HepG2 (cell line): ENCODE measurements at regions not wholly inside any gene's neighbourhood (a gene's known extent, or its start where the extent isn't known, plus 50 kb on each side); places are given as distances from the start of the nearest gene placed in this dataset.

ENCODE experiments used
- ATAC-seq: fragments of 200-7000 bp; cut with Tn5 transposase; 3 replicates; pipeline ENCODE4 v1.9.1; 2020; ENCODE audit warnings: mild to moderate bottlenecking, moderate library complexity
- BruUV-seq: library from RNA; stranded (reverse); fragments of 400-500 nt; replicated peaks from 2 replicates; lab custom pipeline; 2021; lab: Mats Ljungman, UMichigan
- CTCF ChIA-PET: fragments of 300-600 bp; formaldehyde crosslinking; extraction: SDS; loops from one replicate; lab custom pipeline; 2021; ENCODE audit warnings: low total read pairs, inconsistent platforms, low intra/inter-chr PET ratio; lab: Yijun Ruan, JAX
- POLR2A ChIA-PET: fragments of 350-600 bp; sonication (Branson Sonifier 250); formaldehyde crosslinking; loops from one replicate; lab custom pipeline; 2020; ENCODE audit warnings: antibody characterized with exemption, inconsistent platforms; lab: Yijun Ruan, JAX
- DNase-seq: peaks from one replicate; pipeline ENCODE4 v3.0.0-alpha.2; 2015; ENCODE audit warnings: low spot score
- FAIRE-seq: peaks from 3 replicates; lab custom pipeline; 2011; peaks lifted over from hg19 to GRCh38; lab: Jason Lieb, UNC
- H2AFZ ChIP-seq: one replicate; pipeline ENCODE4 v1.6.1; 2011; ENCODE audit warnings: low read length, inconsistent platforms
- H3K27ac ChIP-seq: fragments of 300-600 bp; 3 replicates; pipeline ENCODE4 v1.8.0; 2011; ENCODE audit warnings: mixed run types, mild to moderate bottlenecking, mixed read lengths, low read length, inconsistent platforms; ENCODE audit not compliant: insufficient read depth; ENCODE audit errors: extremely low read length
- H3K27me3 ChIP-seq, 2 experiments: fragments of 200-600 bp in 1 of 2; 2 replicates in 1 of 2; 3 replicates in 1 of 2; pipeline versions ENCODE4 v1.6.0 to v1.8.0; 2011; ENCODE audit warnings: low read length in 2 of 2, mild to moderate bottlenecking in 2 of 2, moderate library complexity in 2 of 2, inconsistent platforms in 1 of 2; ENCODE audit not compliant: insufficient read depth in 2 of 2, control insufficient read depth in 1 of 2
- H3K36me3 ChIP-seq, 2 experiments: fragments of 200-600 bp in 1 of 2; replicated peaks in 1 of 2; 2 replicates in 1 of 2; 3 replicates in 1 of 2; pipeline versions ENCODE4 v1.5.1 to v1.8.0; 2011; ENCODE audit warnings: low read length in 2 of 2, inconsistent platforms in 1 of 2; ENCODE audit not compliant: insufficient read depth in 2 of 2, control insufficient read depth in 1 of 2
- H3K4me1 ChIP-seq: 2 replicates; pipeline ENCODE4 v1.5.1; 2012; ENCODE audit warnings: low read length, inconsistent platforms; ENCODE audit not compliant: insufficient read depth
- H3K4me2 ChIP-seq: 2 replicates; pipeline ENCODE4 v1.6.0; 2011; ENCODE audit warnings: low read depth, low read length, inconsistent platforms
- H3K4me3 ChIP-seq, 3 experiments: fragments of 200-600 bp in 1 of 3; sonication (generic), shearing (Covaris generic) in 1 of 3; replicated peaks in 1 of 3; 2 replicates each; pipeline ENCODE4 v1.5.1; 2011 to 2016; ENCODE audit warnings: low read length in 3 of 3, inconsistent platforms in 2 of 3, low read depth in 2 of 3, mild to moderate bottlenecking in 2 of 3, control low read depth in 1 of 3, mixed read lengths in 1 of 3; ENCODE audit not compliant: insufficient read depth in 1 of 3
- H3K79me2 ChIP-seq: one replicate; pipeline ENCODE4 v1.6.1; 2011; ENCODE audit warnings: low read length, inconsistent platforms; ENCODE audit not compliant: insufficient read depth
- H3K9ac ChIP-seq: 2 replicates; pipeline ENCODE4 v1.6.0; 2011; ENCODE audit warnings: mild to moderate bottlenecking, low read depth, low read length, inconsistent platforms; ENCODE audit not compliant: insufficient read depth
- H3K9me3 ChIP-seq: 2 replicates; pipeline ENCODE4 v1.5.1; 2012; ENCODE audit warnings: mild to moderate bottlenecking, low read length
- H4K20me1 ChIP-seq: 2 replicates; pipeline ENCODE4 v1.6.0; 2011; ENCODE audit warnings: inconsistent platforms, mild to moderate bottlenecking, low read length, moderate library complexity; ENCODE audit not compliant: insufficient read depth
- HIVEP1 ChIP-seq: sonication (generic); formaldehyde crosslinking; IDR thresholded peaks from 2 replicates; pipeline ENCODE4 v1.4.0; 2020; ENCODE audit warnings: mild to moderate bottlenecking, missing genetic modification reagents
- ZNF670 ChIP-seq: sonication (generic); formaldehyde crosslinking; IDR thresholded peaks from 2 replicates; pipeline ENCODE4 v1.8.0; 2022; ENCODE audit warnings: mild to moderate bottlenecking, missing genetic modification reagents, borderline replicate concordance
- WGBS: methylation state at CpG from one replicate; pipeline ENCODE4 v1.1.6; 2017; ENCODE audit warnings: low lambda C conversion rate; 5-methylcytosine and 5-hydroxymethylcytosine counted together
- in situ Hi-C: cut with HindIII; loops from 2 replicates; pipeline ENCODE4 v1.10.0; 2017; ENCODE audit warnings: low pct_unique_long_range_greater_than_20kb; ENCODE audit not compliant: extremely low pct_ligation_motif_present
- intact Hi-C: fragments of 100-400 bp; cut with micrococcal nuclease; formaldehyde crosslinking; loops from one replicate; pipeline ENCODE4 v1.10.0; 2022; ENCODE audit not compliant: unreplicated experiment
- TF ChIP-seq, protein P1 (sequence below), 2 experiments: sonication (generic) in 1 of 2; formaldehyde crosslinking in 1 of 2; IDR thresholded peaks; 2 replicates each; pipeline versions ENCODE4 v1.6.1 to v1.9.0; 2014 to 2022; ENCODE audit warnings: antibody characterized with exemption in 1 of 2, borderline replicate concordance in 1 of 2, inconsistent platforms in 1 of 2, low read depth in 1 of 2, missing genetic modification reagents in 1 of 2

DNA sequence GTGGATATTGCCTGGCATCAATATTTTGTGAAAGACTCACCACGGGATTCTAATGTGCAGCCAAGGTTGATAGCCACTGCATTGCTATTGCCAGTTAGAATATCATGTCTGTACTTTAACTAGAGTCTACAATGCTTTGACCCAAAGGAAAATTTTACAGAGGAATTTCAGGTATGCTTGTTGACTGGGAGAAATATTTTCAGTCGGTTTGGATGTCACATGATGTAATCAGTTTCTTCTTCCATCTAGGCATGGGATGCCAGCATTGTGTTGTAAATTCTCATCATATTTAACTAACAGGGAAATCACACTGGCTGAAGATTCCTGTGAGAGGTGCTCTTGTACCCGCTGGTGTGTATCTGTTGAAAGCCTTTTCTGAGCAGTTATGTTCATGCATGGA lies 508.9 kb upstream of the ADAMTS9 start:
- no peak for DNase-seq
- POLR2A ChIA-PET, result no interaction called here
- Histone ChIP-seq H3K36me3 (no peaks in the 10 kb centered on the region), H2AFZ (no peak overlapping the region), H3K4me1 (no peaks in the 10 kb centered on the region), H3K9me3 (no peaks in the 10 kb centered on the region), H3K79me2 (no peaks in the 10 kb centered on the region), H3K27me3 (no peaks in the 10 kb centered on the region), H3K9ac (no peak overlapping the region), H3K4me3 (no peak overlapping the region), H3K27ac (no peak overlapping the region), H4K20me1 (no peaks in the 10 kb centered on the region), H3K4me2 (no peak overlapping the region)
- intact Hi-C loops, result no loop called here
- WGBS, result 0% methylated on average over 3 of the region's 3 CpGs
- TF ChIP-seq, protein P1, sequence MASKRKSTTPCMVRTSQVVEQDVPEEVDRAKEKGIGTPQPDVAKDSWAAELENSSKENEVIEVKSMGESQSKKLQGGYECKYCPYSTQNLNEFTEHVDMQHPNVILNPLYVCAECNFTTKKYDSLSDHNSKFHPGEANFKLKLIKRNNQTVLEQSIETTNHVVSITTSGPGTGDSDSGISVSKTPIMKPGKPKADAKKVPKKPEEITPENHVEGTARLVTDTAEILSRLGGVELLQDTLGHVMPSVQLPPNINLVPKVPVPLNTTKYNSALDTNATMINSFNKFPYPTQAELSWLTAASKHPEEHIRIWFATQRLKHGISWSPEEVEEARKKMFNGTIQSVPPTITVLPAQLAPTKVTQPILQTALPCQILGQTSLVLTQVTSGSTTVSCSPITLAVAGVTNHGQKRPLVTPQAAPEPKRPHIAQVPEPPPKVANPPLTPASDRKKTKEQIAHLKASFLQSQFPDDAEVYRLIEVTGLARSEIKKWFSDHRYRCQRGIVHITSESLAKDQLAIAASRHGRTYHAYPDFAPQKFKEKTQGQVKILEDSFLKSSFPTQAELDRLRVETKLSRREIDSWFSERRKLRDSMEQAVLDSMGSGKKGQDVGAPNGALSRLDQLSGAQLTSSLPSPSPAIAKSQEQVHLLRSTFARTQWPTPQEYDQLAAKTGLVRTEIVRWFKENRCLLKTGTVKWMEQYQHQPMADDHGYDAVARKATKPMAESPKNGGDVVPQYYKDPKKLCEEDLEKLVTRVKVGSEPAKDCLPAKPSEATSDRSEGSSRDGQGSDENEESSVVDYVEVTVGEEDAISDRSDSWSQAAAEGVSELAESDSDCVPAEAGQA (IDR thresholded peaks at IDR 0.05; ENCODE audit: low read depth), result no peak
- TF ChIP-seq, protein P1 (CRISPR knock-in tag; IDR thresholded peaks at IDR 0.05; ENCODE audit: borderline replicate concordance), result no peak
- TF ChIP-seq ZNF670 (no peak), HIVEP1 (CRISPR knock-in tag) (no peak)
- no TSS peak for BruUV-seq
- ATAC-seq, result no peak
- no peak for FAIRE-seq
- CTCF ChIA-PET, result no interaction called here
- in situ Hi-C loops, result no loop called here
